Sigmoid colon (tissue), 3 donors: ENCODE measurements at regions not wholly inside any gene's neighbourhood (a gene's known extent, or its start where the extent isn't known, plus 50 kb on each side); places are given as distances from the start of the nearest gene placed in this dataset.

ENCODE experiments used
- CTCF ChIP-seq, 4 experiments: fragments of 450-650 bp in 3 of 4; fragments of 200-600 bp in 1 of 4; IDR thresholded peaks; one replicate each; pipeline ENCODE4 v1.5.1; 2016 to 2019; ENCODE audit warnings: antibody characterized with exemption in 4 of 4, mild to moderate bottlenecking in 3 of 4, moderate library complexity in 2 of 4
- POLR2A ChIP-seq, 2 donors: fragments of 450-650 bp; IDR thresholded peaks; one replicate each; pipeline ENCODE4 v1.6.1; 2016; ENCODE audit warnings: antibody characterized with exemption in 2 of 2, mild to moderate bottlenecking in 2 of 2, moderate library complexity in 2 of 2

DNA sequence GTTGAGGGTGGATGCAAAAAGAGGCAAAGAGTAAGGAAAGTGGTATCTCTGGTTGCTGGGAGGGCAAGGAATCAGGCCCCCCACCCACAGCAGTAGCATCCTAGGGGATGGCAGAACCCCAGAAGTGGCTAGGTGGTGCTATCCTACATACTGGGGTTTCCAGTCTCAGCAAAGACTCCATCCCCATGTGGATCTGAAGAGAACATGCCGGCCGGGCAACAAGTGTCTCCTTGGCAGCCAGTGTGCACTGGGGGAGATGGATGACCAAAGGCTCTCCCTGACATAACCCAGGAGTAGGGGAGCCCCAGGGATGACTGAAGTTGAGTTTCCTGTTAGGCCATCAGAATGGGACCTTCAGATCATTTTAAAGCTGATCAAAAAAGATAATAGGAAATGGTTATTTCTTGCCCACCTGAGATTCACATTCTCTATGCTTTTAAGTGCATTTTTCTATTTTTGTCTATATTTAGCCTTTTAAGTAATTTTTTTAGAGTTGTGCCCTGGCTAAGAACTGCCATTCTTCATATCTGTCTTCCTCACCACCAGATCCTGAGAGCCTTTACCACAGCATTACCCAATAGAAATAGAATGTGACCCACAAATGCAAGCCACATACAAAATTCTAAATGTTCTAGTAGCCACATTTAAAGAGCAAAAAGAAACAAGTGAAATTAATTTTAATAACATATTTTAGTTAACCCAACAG, 78.7 kb upstream of the SMIM23 start:
- TF ChIP-seq CTCF (IDR thresholded peaks at IDR 0.05), result no peak
- TF ChIP-seq POLR2A (IDR thresholded peaks at IDR 0.05), result no peak
